OCI-LY7 (cell line): ENCODE measurements at regions not wholly inside any gene's neighbourhood (a gene's known extent, or its start where the extent isn't known, plus 50 kb on each side); places are given as distances from the start of the nearest gene placed in this dataset.

Experiments
- EZH2phosphoT487 ChIP-seq: fragments of 200-600 bp; sonication (generic); IDR thresholded peaks from 2 replicates; pipeline ENCODE4 v1.6.1; 2018; ENCODE audit warnings: low read depth, borderline replicate concordance, mild to moderate bottlenecking, mixed run types, antibody characterized with exemption, low read length, moderate library complexity, mixed read lengths
- TF ChIP-seq, protein P1 (sequence below): fragments of 200-600 bp; sonication (generic); conservative IDR thresholded peaks from 2 replicates; pipeline ENCODE4 v1.5.1; 2014; ENCODE audit warnings: mild to moderate bottlenecking, antibody characterized with exemption, low read length, moderate library complexity, mixed read lengths

GRCh38 chr18:44186001-44186400 lies 494.7 kb upstream of the SETBP1 start:
- TF ChIP-seq, protein P1, sequence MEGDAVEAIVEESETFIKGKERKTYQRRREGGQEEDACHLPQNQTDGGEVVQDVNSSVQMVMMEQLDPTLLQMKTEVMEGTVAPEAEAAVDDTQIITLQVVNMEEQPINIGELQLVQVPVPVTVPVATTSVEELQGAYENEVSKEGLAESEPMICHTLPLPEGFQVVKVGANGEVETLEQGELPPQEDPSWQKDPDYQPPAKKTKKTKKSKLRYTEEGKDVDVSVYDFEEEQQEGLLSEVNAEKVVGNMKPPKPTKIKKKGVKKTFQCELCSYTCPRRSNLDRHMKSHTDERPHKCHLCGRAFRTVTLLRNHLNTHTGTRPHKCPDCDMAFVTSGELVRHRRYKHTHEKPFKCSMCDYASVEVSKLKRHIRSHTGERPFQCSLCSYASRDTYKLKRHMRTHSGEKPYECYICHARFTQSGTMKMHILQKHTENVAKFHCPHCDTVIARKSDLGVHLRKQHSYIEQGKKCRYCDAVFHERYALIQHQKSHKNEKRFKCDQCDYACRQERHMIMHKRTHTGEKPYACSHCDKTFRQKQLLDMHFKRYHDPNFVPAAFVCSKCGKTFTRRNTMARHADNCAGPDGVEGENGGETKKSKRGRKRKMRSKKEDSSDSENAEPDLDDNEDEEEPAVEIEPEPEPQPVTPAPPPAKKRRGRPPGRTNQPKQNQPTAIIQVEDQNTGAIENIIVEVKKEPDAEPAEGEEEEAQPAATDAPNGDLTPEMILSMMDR, result no peak
- TF ChIP-seq EZH2phosphoT487, result no peak
